WTC11 (cell line): ENCODE measurements at regions not wholly inside any gene's neighbourhood (a gene's known extent, or its start where the extent isn't known, plus 50 kb on each side); places are given as distances from the start of the nearest gene placed in this dataset.

Experiments
- ATAC-seq: fragments of 200-7000 bp; cut with Tn5 transposase; 2 replicates; pipeline ENCODE4 v1.10.0; 2021; ENCODE audit warnings: mild to moderate bottlenecking, moderate library complexity
- CTCF ChIA-PET: fragments of 300-600 bp; sonication (Branson Sonifier 250); formaldehyde crosslinking; loops from one replicate; lab custom pipeline; 2021; ENCODE audit warnings: antibody characterized with exemption; lab: Charles Lee
- POLR2A ChIA-PET: fragments of 350-600 bp; sonication (Branson Sonifier 250); formaldehyde crosslinking; loops from one replicate; lab custom pipeline; 2021; ENCODE audit warnings: antibody characterized with exemption; lab: Charles Lee
- DNase-seq: peaks from one replicate; pipeline ENCODE4 v3.0.0; 2021; ENCODE audit warnings: low spot score
- H3K27ac Mint-ChIP-seq: 2 replicates; pipeline ENCODE4 v1.8.0; 2021; ENCODE audit warnings: mixed read lengths
- H3K27me3 Mint-ChIP-seq: 2 replicates; pipeline ENCODE4 v1.8.0; 2021; ENCODE audit warnings: low read depth, mild to moderate bottlenecking, moderate library complexity, mixed read lengths
- H3K36me3 Mint-ChIP-seq: 2 replicates; pipeline ENCODE4 v1.8.0; 2021; ENCODE audit warnings: mixed read lengths
- H3K4me1 Mint-ChIP-seq: 2 replicates; pipeline ENCODE4 v1.8.0; 2022; ENCODE audit warnings: mixed read lengths
- H3K4me3 Mint-ChIP-seq: 2 replicates; pipeline ENCODE4 v1.8.0; 2021; ENCODE audit warnings: mild to moderate bottlenecking, moderate library complexity, mixed read lengths
- H3K9me3 Mint-ChIP-seq: 2 replicates; pipeline ENCODE4 v1.8.0; 2021; ENCODE audit warnings: mixed read lengths
- CREB1 ChIP-seq: sonication (generic); formaldehyde crosslinking; IDR thresholded peaks from 2 replicates; pipeline ENCODE4 v1.8.0; 2023; ENCODE audit warnings: mild to moderate bottlenecking, missing genetic modification reagents
- FOXJ3 ChIP-seq: sonication (generic); formaldehyde crosslinking; IDR thresholded peaks from 2 replicates; pipeline ENCODE4 v1.9.0; 2021; ENCODE audit warnings: missing genetic modification reagents, mild to moderate bottlenecking, borderline replicate concordance
- FOXK1 ChIP-seq: sonication (generic); formaldehyde crosslinking; IDR thresholded peaks from 2 replicates; pipeline ENCODE4 v1.8.0; 2022; ENCODE audit warnings: mild to moderate bottlenecking, moderate library complexity, missing genetic modification reagents
- HMGA2 ChIP-seq: fragments of 250-450 bp; sonication (Bioruptor Pico); IDR thresholded peaks from 2 replicates; pipeline ENCODE4 v1.4.0; 2021; ENCODE audit warnings: mild to moderate bottlenecking, moderate library complexity
- IRF2 ChIP-seq: sonication (generic); formaldehyde crosslinking; IDR thresholded peaks from 2 replicates; pipeline ENCODE4 v1.8.0; 2022; ENCODE audit warnings: low read depth, missing genetic modification reagents, borderline replicate concordance
- JAZF1 ChIP-seq: fragments of 250-450 bp; sonication (Bioruptor Pico); IDR thresholded peaks from 2 replicates; pipeline ENCODE4 v1.9.0; 2021; ENCODE audit warnings: moderate library complexity, mild to moderate bottlenecking, inconsistent platforms
- MXD4 ChIP-seq: fragments of 250-450 bp; sonication (Bioruptor Pico); IDR thresholded peaks from 2 replicates; pipeline ENCODE4 v1.8.0; 2021; ENCODE audit warnings: mild to moderate bottlenecking, moderate library complexity, borderline replicate concordance
- NR2C2 ChIP-seq: sonication (generic); formaldehyde crosslinking; IDR thresholded peaks from 2 replicates; pipeline ENCODE4 v1.8.0; 2022; ENCODE audit warnings: mild to moderate bottlenecking, missing genetic modification reagents
- RORB ChIP-seq: fragments of 250-450 bp; sonication (Bioruptor Pico); IDR thresholded peaks from 2 replicates; pipeline ENCODE4 v1.9.0; 2021; ENCODE audit warnings: mild to moderate bottlenecking
- SMAD4 ChIP-seq: sonication (generic); formaldehyde crosslinking; IDR thresholded peaks from 2 replicates; pipeline ENCODE4 v1.8.0; 2022; ENCODE audit warnings: mild to moderate bottlenecking, missing genetic modification reagents
- TEAD1 ChIP-seq: sonication (generic); formaldehyde crosslinking; IDR thresholded peaks from 2 replicates; pipeline ENCODE4 v1.8.0; 2022; ENCODE audit warnings: mild to moderate bottlenecking, missing genetic modification reagents
- TEAD4 ChIP-seq: sonication (generic); formaldehyde crosslinking; IDR thresholded peaks from 2 replicates; pipeline ENCODE4 v1.8.0; 2022; ENCODE audit warnings: mild to moderate bottlenecking, missing genetic modification reagents
- ZNF138 ChIP-seq: sonication (generic); formaldehyde crosslinking; conservative IDR thresholded peaks from 2 replicates; pipeline ENCODE4 v1.8.1; 2022; ENCODE audit warnings: mild to moderate bottlenecking, moderate library complexity, missing genetic modification reagents
- ZNF232 ChIP-seq: sonication (generic); formaldehyde crosslinking; IDR thresholded peaks from 2 replicates; pipeline ENCODE4 v1.8.0; 2022; ENCODE audit warnings: mild to moderate bottlenecking, missing genetic modification reagents
- ZNF396 ChIP-seq: fragments of 250-450 bp; sonication (Bioruptor Pico); IDR thresholded peaks from 2 replicates; pipeline ENCODE4 v1.8.0; 2021; ENCODE audit warnings: mild to moderate bottlenecking, moderate library complexity, borderline replicate concordance
- ZNF423 ChIP-seq: fragments of 250-450 bp; sonication (Bioruptor Pico); IDR thresholded peaks from 2 replicates; pipeline ENCODE4 v2.1.2; 2022; ENCODE audit warnings: mild to moderate bottlenecking, moderate library complexity
- TF ChIP-seq, protein P1 (sequence below): sonication (generic); formaldehyde crosslinking; IDR thresholded peaks from 2 replicates; pipeline ENCODE4 v1.8.1; 2023; ENCODE audit warnings: mild to moderate bottlenecking, missing genetic modification reagents, moderate library complexity
- TF ChIP-seq, protein P2 (sequence below): sonication (generic); formaldehyde crosslinking; IDR thresholded peaks from 2 replicates; pipeline ENCODE4 v1.8.0; 2022; ENCODE audit warnings: missing genetic modification reagents
- TF ChIP-seq, protein P3 (sequence below): sonication (generic); formaldehyde crosslinking; IDR thresholded peaks from 2 replicates; pipeline ENCODE4 v1.8.1; 2022; ENCODE audit warnings: low read depth, missing genetic modification reagents, borderline replicate concordance
- TF ChIP-seq, protein P4 (sequence below): sonication (generic); formaldehyde crosslinking; IDR thresholded peaks from 2 replicates; pipeline ENCODE4 v1.8.1; 2023; ENCODE audit warnings: mild to moderate bottlenecking, missing genetic modification reagents
- TF ChIP-seq, protein P5 (sequence below): sonication (generic); formaldehyde crosslinking; IDR thresholded peaks from 2 replicates; pipeline ENCODE4 v1.8.0; 2022; ENCODE audit warnings: mild to moderate bottlenecking, missing genetic modification reagents
- TF ChIP-seq, protein P6 (sequence below): sonication (generic); formaldehyde crosslinking; conservative IDR thresholded peaks from 2 replicates; pipeline ENCODE4 v1.8.1; 2022; ENCODE audit warnings: mild to moderate bottlenecking, missing genetic modification reagents
- TF ChIP-seq, protein P7 (sequence below): sonication (generic); formaldehyde crosslinking; IDR thresholded peaks from 2 replicates; pipeline ENCODE4 v1.8.1; 2022; ENCODE audit warnings: mild to moderate bottlenecking, moderate library complexity, missing genetic modification reagents
- TF ChIP-seq, protein P8 (sequence below): sonication (generic); formaldehyde crosslinking; IDR thresholded peaks from 2 replicates; pipeline ENCODE4 v1.8.1; 2023; ENCODE audit warnings: mild to moderate bottlenecking, missing genetic modification reagents

DNA sequence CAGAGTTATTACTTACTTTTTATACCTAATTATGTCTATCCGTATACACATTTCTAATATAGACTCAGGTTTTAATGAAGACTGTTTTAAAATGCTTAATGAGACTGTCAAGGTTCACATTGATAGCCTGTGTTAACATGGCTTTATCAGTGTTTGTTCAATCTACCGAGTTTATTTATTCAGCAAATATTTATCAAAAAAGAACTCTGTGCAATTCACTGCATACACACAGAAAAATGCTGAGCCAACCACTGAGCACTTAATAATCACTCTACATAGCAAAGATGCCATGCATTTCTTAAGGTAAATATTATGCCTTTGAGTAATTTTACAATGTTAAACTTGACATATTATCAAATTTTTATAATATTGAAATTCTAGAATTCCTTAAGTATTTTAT is 428.2 kb downstream of the ANXA1 start:
- ChIA-PET POLR2A (no interaction called here), CTCF (no interaction called here)
- ATAC-seq: no peak

DNA sequence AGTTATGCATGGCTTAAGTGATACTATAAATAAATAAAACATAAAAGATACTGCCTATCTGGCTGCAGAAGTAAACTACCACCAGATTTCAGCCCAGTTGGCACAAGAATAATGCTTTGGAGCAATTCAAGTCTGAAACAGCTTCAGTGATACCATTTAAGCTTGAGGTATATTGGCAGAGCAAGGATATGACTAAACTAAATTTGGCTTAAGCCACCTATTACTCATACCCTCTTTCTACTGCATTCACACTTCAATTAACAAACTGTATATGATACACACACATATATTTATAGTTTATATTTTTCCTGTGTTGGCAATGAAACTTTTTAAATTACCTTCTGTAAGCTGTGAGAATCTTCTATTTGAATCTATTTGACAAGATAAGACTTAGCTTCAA is 431.9 kb downstream of the ANXA1 start:
- Mint-ChIP-seq H3K36me3 (no peaks in the 10 kb centered on the region), H3K4me3 (no peak overlapping the region), H3K4me1 (no peaks in the 10 kb centered on the region), H3K9me3 (no peaks in the 10 kb centered on the region), H3K27me3 (no peaks in the 10 kb centered on the region), H3K27ac (no peak overlapping the region)
- DNase-seq (no peak), ATAC-seq (no peak)
- CTCF ChIA-PET: no interaction called here
- POLR2A ChIA-PET: no interaction called here
- TF ChIP-seq JAZF1: no peak
- no peak for TF ChIP-seq RORB (CRISPR knock-in tag)
- TF ChIP-seq SMAD4: no peak
- TF ChIP-seq, protein P1, sequence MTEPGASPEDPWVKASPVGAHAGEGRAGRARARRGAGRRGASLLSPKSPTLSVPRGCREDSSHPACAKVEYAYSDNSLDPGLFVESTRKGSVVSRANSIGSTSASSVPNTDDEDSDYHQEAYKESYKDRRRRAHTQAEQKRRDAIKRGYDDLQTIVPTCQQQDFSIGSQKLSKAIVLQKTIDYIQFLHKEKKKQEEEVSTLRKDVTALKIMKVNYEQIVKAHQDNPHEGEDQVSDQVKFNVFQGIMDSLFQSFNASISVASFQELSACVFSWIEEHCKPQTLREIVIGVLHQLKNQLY (CRISPR knock-in tag): no peak
- no peak for TF ChIP-seq FOXK1 (CRISPR knock-in tag)
- TF ChIP-seq, protein P2, sequence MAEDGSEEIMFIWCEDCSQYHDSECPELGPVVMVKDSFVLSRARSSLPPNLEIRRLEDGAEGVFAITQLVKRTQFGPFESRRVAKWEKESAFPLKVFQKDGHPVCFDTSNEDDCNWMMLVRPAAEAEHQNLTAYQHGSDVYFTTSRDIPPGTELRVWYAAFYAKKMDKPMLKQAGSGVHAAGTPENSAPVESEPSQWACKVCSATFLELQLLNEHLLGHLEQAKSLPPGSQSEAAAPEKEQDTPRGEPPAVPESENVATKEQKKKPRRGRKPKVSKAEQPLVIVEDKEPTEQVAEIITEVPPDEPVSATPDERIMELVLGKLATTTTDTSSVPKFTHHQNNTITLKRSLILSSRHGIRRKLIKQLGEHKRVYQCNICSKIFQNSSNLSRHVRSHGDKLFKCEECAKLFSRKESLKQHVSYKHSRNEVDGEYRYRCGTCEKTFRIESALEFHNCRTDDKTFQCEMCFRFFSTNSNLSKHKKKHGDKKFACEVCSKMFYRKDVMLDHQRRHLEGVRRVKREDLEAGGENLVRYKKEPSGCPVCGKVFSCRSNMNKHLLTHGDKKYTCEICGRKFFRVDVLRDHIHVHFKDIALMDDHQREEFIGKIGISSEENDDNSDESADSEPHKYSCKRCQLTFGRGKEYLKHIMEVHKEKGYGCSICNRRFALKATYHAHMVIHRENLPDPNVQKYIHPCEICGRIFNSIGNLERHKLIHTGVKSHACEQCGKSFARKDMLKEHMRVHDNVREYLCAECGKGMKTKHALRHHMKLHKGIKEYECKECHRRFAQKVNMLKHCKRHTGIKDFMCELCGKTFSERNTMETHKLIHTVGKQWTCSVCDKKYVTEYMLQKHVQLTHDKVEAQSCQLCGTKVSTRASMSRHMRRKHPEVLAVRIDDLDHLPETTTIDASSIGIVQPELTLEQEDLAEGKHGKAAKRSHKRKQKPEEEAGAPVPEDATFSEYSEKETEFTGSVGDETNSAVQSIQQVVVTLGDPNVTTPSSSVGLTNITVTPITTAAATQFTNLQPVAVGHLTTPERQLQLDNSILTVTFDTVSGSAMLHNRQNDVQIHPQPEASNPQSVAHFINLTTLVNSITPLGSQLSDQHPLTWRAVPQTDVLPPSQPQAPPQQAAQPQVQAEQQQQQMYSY (CRISPR knock-in tag): no peak
- no peak for TF ChIP-seq TEAD1 (CRISPR knock-in tag)
- no peak for TF ChIP-seq ZNF232 (CRISPR knock-in tag)
- TF ChIP-seq, protein P3, sequence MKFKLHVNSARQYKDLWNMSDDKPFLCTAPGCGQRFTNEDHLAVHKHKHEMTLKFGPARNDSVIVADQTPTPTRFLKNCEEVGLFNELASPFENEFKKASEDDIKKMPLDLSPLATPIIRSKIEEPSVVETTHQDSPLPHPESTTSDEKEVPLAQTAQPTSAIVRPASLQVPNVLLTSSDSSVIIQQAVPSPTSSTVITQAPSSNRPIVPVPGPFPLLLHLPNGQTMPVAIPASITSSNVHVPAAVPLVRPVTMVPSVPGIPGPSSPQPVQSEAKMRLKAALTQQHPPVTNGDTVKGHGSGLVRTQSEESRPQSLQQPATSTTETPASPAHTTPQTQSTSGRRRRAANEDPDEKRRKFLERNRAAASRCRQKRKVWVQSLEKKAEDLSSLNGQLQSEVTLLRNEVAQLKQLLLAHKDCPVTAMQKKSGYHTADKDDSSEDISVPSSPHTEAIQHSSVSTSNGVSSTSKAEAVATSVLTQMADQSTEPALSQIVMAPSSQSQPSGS (CRISPR knock-in tag): no peak
- TF ChIP-seq TEAD4 (CRISPR knock-in tag): no peak
- TF ChIP-seq ZNF423: no peak
- no peak for TF ChIP-seq MXD4
- TF ChIP-seq, protein P4, sequence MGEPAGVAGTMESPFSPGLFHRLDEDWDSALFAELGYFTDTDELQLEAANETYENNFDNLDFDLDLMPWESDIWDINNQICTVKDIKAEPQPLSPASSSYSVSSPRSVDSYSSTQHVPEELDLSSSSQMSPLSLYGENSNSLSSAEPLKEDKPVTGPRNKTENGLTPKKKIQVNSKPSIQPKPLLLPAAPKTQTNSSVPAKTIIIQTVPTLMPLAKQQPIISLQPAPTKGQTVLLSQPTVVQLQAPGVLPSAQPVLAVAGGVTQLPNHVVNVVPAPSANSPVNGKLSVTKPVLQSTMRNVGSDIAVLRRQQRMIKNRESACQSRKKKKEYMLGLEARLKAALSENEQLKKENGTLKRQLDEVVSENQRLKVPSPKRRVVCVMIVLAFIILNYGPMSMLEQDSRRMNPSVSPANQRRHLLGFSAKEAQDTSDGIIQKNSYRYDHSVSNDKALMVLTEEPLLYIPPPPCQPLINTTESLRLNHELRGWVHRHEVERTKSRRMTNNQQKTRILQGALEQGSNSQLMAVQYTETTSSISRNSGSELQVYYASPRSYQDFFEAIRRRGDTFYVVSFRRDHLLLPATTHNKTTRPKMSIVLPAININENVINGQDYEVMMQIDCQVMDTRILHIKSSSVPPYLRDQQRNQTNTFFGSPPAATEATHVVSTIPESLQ: no peak

More for the DNA sequence above, 428.2 kb downstream of the ANXA1 start:
- H3K27me3 Mint-ChIP-seq: no peaks in the 10 kb centered on the region
- no peak overlapping the region for H3K4me3 Mint-ChIP-seq
- H3K9me3 Mint-ChIP-seq: no peaks in the 10 kb centered on the region
- no peak overlapping the region for H3K27ac Mint-ChIP-seq
- H3K4me1 Mint-ChIP-seq: no peaks in the 10 kb centered on the region
- TF ChIP-seq ZNF396 (CRISPR knock-in tag): no peak
- no peak for TF ChIP-seq NR2C2 (CRISPR knock-in tag)
- TF ChIP-seq, protein P5, sequence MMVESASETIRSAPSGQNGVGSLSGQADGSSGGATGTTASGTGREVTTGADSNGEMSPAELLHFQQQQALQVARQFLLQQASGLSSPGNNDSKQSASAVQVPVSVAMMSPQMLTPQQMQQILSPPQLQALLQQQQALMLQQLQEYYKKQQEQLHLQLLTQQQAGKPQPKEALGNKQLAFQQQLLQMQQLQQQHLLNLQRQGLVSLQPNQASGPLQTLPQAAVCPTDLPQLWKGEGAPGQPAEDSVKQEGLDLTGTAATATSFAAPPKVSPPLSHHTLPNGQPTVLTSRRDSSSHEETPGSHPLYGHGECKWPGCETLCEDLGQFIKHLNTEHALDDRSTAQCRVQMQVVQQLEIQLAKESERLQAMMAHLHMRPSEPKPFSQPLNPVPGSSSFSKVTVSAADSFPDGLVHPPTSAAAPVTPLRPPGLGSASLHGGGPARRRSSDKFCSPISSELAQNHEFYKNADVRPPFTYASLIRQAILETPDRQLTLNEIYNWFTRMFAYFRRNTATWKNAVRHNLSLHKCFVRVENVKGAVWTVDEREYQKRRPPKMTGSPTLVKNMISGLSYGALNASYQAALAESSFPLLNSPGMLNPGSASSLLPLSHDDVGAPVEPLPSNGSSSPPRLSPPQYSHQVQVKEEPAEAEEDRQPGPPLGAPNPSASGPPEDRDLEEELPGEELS: no peak
- TF ChIP-seq HMGA2 (CRISPR knock-in tag): no peak
- TF ChIP-seq IRF2 (CRISPR knock-in tag): no peak
- TF ChIP-seq, protein P6, sequence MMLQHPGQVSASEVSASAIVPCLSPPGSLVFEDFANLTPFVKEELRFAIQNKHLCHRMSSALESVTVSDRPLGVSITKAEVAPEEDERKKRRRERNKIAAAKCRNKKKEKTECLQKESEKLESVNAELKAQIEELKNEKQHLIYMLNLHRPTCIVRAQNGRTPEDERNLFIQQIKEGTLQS (CRISPR knock-in tag): no peak
- TF ChIP-seq FOXJ3 (CRISPR knock-in tag): no peak
- TF ChIP-seq, protein P7, sequence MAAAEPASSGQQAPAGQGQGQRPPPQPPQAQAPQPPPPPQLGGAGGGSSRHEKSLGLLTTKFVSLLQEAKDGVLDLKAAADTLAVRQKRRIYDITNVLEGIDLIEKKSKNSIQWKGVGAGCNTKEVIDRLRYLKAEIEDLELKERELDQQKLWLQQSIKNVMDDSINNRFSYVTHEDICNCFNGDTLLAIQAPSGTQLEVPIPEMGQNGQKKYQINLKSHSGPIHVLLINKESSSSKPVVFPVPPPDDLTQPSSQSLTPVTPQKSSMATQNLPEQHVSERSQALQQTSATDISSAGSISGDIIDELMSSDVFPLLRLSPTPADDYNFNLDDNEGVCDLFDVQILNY (CRISPR knock-in tag): no peak
- no peak for TF ChIP-seq CREB1 (CRISPR knock-in tag)
- no peak for TF ChIP-seq TEAD4 (CRISPR knock-in tag)
- TF ChIP-seq ZNF138 (CRISPR knock-in tag): no peak
- TF ChIP-seq, protein P8, sequence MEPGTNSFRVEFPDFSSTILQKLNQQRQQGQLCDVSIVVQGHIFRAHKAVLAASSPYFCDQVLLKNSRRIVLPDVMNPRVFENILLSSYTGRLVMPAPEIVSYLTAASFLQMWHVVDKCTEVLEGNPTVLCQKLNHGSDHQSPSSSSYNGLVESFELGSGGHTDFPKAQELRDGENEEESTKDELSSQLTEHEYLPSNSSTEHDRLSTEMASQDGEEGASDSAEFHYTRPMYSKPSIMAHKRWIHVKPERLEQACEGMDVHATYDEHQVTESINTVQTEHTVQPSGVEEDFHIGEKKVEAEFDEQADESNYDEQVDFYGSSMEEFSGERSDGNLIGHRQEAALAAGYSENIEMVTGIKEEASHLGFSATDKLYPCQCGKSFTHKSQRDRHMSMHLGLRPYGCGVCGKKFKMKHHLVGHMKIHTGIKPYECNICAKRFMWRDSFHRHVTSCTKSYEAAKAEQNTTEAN (CRISPR knock-in tag): no peak
- no peak for DNase-seq
- H3K36me3 Mint-ChIP-seq: no peaks in the 10 kb centered on the region
